ENCODE measurements at regions not wholly inside any gene's neighbourhood (a gene's known extent, or its start where the extent isn't known, plus 50 kb on each side); places are given as distances from the start of the nearest gene placed in this dataset.
"Not testable (repeated sequence)": the region's sequence is repeated elsewhere in the genome, so short reads cannot be mapped to it uniquely, and the experiment has no call there.

- Mint-ChIP-seq H3K4me3 (no peak overlapping the region), H3K9me3 (no peaks in the 10 kb centered on the region), H3K27ac (no peak overlapping the region), H3K27me3 (peaks cover 4% of the 10 kb centered on the region), H3K36me3 (no peaks in the 10 kb centered on the region), H3K4me1 (ENCODE audit: unreplicated experiment) (no peaks in the 10 kb centered on the region)
- no peak for DNase-seq (ENCODE audit: extremely low spot score, unreplicated experiment)
- no peak for TF ChIP-seq CTCF (conservative IDR thresholded peaks at IDR 0.05)
These were observed 931.7 kb upstream of the HS3ST1 start for GRCh38 chr4:12360391-12360790.

GRCh38 chr4:12359420-12359819 is 930.7 kb upstream of the HS3ST1 start:
- H3K4me1 Mint-ChIP-seq (ENCODE audit: unreplicated experiment) = no peaks in the 10 kb centered on the region
- H3K9me3 Mint-ChIP-seq = no peaks in the 10 kb centered on the region
- TF ChIP-seq CTCF (conservative IDR thresholded peaks at IDR 0.05) = no peak
- no peak overlapping the region for H3K4me3 Mint-ChIP-seq
- no peak overlapping the region for H3K27ac Mint-ChIP-seq
- DNase-seq (ENCODE audit: extremely low spot score, unreplicated experiment) = no peak
- H3K27me3 Mint-ChIP-seq = no peaks in the 10 kb centered on the region
- no peaks in the 10 kb centered on the region for H3K36me3 Mint-ChIP-seq

- H3K36me3 Mint-ChIP-seq; H3K4me1 Mint-ChIP-seq (ENCODE audit: unreplicated experiment); H3K27ac Mint-ChIP-seq; H3K27me3 Mint-ChIP-seq; DNase-seq (ENCODE audit: extremely low spot score, unreplicated experiment); H3K4me3 Mint-ChIP-seq; H3K9me3 Mint-ChIP-seq: not testable (repeated sequence)
These were observed 904.4 kb upstream of the HS3ST1 start for GRCh38 chr4:12333083-12333482.

GRCh38 chr4:12324965-12325364 is 896.3 kb upstream of the HS3ST1 start:
- no peak for DNase-seq (ENCODE audit: extremely low spot score, unreplicated experiment)
- Mint-ChIP-seq H3K4me3 (no peak overlapping the region), H3K4me1 (ENCODE audit: unreplicated experiment) (no peaks in the 10 kb centered on the region), H3K9me3 (no peaks in the 10 kb centered on the region), H3K36me3 (no peaks in the 10 kb centered on the region), H3K27ac (no peak overlapping the region), H3K27me3 (no peaks in the 10 kb centered on the region)
- no peak for TF ChIP-seq CTCF (conservative IDR thresholded peaks at IDR 0.05)

GRCh38 chr4:12319765-12320164 is 891.1 kb upstream of the HS3ST1 start:
- DNase-seq (ENCODE audit: extremely low spot score, unreplicated experiment) = no peak
- Mint-ChIP-seq H3K27me3 (no peaks in the 10 kb centered on the region), H3K27ac (no peak overlapping the region), H3K4me1 (ENCODE audit: unreplicated experiment) (no peaks in the 10 kb centered on the region), H3K36me3 (no peaks in the 10 kb centered on the region), H3K9me3 (no peaks in the 10 kb centered on the region), H3K4me3 (no peak overlapping the region)
- TF ChIP-seq CTCF (conservative IDR thresholded peaks at IDR 0.05) = no peak

GRCh38 chr4:12304905-12305304 is 876.2 kb upstream of the HS3ST1 start:
- H3K36me3 Mint-ChIP-seq = no peaks in the 10 kb centered on the region
- H3K27ac Mint-ChIP-seq = no peak overlapping the region
- no peak for TF ChIP-seq CTCF (conservative IDR thresholded peaks at IDR 0.05)
- H3K4me1 Mint-ChIP-seq (ENCODE audit: unreplicated experiment) = no peaks in the 10 kb centered on the region
- DNase-seq (ENCODE audit: extremely low spot score, unreplicated experiment) = no peak
- H3K9me3 Mint-ChIP-seq = no peaks in the 10 kb centered on the region
- H3K4me3 Mint-ChIP-seq = no peak overlapping the region
- H3K27me3 Mint-ChIP-seq = no peaks in the 10 kb centered on the region

Measured in type B pancreatic cell (in vitro differentiated cells).